ENCODE measurements at regions not wholly inside any gene's neighbourhood (a gene's known extent, or its start where the extent isn't known, plus 50 kb on each side); places are given as distances from the start of the nearest gene placed in this dataset.

DNA sequence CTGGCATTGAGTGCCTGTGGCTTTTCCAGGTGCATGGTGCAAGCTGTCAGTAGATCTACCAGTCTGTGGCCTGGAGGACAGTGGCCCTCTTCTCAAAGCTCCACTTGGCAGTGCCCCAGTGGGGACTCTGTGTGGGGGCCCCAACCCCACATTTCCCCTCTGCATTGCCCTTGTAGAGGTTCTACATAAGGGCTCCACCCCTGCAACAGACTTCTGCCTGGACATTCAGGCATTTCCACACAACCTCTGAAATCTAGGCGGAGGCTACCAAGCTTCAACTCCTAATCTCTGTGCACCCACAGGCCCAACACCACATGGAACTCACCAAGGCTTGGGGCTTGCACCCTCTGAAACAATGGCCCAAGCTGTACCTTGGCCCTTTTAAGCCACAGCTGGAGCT lies 102.7 kb upstream of the PLEKHG7 start:
- ChIA-PET CTCF (no interaction called here), POLR2A (ENCODE audit: unreplicated experiment) (interaction anchor here (0.6 kb wide), 1 partner anchor 994 kb away, joined by 3 read pairs; no protein-coding TSS in a partner anchor)
- H3K4me1 ChIP-seq (replicated peaks; ENCODE audit: insufficient read depth): no peaks in the 10 kb centered on the region
- H3F3A ChIP-seq (ENCODE audit: insufficient read depth, low read depth): no peaks in the 10 kb centered on the region
- H4K20me1 ChIP-seq (ENCODE audit: insufficient read depth): no peaks in the 10 kb centered on the region
- TF ChIP-seq EZH2 (IDR thresholded peaks at IDR 0.05; ENCODE audit: low read depth): no peak
- TF ChIP-seq, protein P1, sequence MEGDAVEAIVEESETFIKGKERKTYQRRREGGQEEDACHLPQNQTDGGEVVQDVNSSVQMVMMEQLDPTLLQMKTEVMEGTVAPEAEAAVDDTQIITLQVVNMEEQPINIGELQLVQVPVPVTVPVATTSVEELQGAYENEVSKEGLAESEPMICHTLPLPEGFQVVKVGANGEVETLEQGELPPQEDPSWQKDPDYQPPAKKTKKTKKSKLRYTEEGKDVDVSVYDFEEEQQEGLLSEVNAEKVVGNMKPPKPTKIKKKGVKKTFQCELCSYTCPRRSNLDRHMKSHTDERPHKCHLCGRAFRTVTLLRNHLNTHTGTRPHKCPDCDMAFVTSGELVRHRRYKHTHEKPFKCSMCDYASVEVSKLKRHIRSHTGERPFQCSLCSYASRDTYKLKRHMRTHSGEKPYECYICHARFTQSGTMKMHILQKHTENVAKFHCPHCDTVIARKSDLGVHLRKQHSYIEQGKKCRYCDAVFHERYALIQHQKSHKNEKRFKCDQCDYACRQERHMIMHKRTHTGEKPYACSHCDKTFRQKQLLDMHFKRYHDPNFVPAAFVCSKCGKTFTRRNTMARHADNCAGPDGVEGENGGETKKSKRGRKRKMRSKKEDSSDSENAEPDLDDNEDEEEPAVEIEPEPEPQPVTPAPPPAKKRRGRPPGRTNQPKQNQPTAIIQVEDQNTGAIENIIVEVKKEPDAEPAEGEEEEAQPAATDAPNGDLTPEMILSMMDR (conservative IDR thresholded peaks at IDR 0.05): no peak
- no peaks in the 10 kb centered on the region for H3K79me2 ChIP-seq (ENCODE audit: low read depth)
- peaks cover 9% of the 10 kb centered on the region for H3K9me3 ChIP-seq (ENCODE audit: insufficient read depth, low read depth)
- no peak for DNase-seq
- no peak overlapping the region for H3K4me2 ChIP-seq
- intact Hi-C loops (cut with micrococcal nuclease; ENCODE audit: unreplicated experiment): no loop called here
- H3K4me3 ChIP-seq: no peak overlapping the region
- no peak overlapping the region for H3K27ac ChIP-seq
- no peak overlapping the region for H2AFZ ChIP-seq
- no peaks in the 10 kb centered on the region for H3K36me3 ChIP-seq (ENCODE audit: low read depth)
- H3K27me3 ChIP-seq (ENCODE audit: insufficient read depth, low read depth): no peaks in the 10 kb centered on the region
- no TSS peak for BruUV-seq (replicated peaks)
- H3K9me2 ChIP-seq (ENCODE audit: insufficient read depth): no peaks in the 10 kb centered on the region

DNA sequence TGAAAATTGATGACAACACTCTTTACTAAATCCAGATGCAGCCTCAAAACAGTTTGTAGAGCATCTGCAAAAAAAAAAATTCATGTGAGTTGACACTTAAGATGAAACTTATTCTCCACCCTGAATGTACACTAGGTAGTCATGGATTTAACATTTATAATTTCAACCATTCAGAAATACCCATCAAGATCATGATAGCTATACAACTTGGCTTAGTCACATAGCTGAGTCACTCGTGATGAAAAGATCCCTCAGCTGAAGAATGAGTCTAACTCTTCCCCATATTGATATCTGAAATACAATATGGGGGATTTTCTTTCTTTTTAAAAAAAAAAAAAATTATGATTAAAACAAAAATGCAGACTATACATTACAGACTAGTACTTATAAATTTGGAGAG lies 104.8 kb upstream of the PLEKHG7 start:
- Histone ChIP-seq H3K4me3 (no peak overlapping the region), H4K20me1 (ENCODE audit: insufficient read depth) (no peaks in the 10 kb centered on the region), H3F3A (ENCODE audit: insufficient read depth, low read depth) (no peaks in the 10 kb centered on the region), H2AFZ (no peak overlapping the region), H3K79me2 (ENCODE audit: low read depth) (no peaks in the 10 kb centered on the region), H3K27me3 (ENCODE audit: insufficient read depth, low read depth) (no peaks in the 10 kb centered on the region), H3K4me1 (replicated peaks; ENCODE audit: insufficient read depth) (no peaks in the 10 kb centered on the region; the same call in 1 of the 2 replicates), H3K27ac (no peak overlapping the region), H3K4me2 (no peak overlapping the region), H3K36me3 (ENCODE audit: low read depth) (no peaks in the 10 kb centered on the region), H3K9me2 (ENCODE audit: insufficient read depth) (no peaks in the 10 kb centered on the region), H3K9me3 (ENCODE audit: insufficient read depth, low read depth) (peaks cover 9% of the 10 kb centered on the region)
- TF ChIP-seq EZH2 (IDR thresholded peaks at IDR 0.05; ENCODE audit: low read depth): no peak
- TF ChIP-seq, protein P1 (conservative IDR thresholded peaks at IDR 0.05): no peak
- ChIA-PET POLR2A (ENCODE audit: unreplicated experiment) (no interaction called here), CTCF (interaction anchor here (0.5 kb wide), 1 partner anchor 40 kb away, joined by 5 read pairs; no protein-coding TSS in a partner anchor)
- no peak for DNase-seq
- intact Hi-C loops (cut with micrococcal nuclease; ENCODE audit: unreplicated experiment): no loop called here
- BruUV-seq (replicated peaks): no TSS peak

DNA sequence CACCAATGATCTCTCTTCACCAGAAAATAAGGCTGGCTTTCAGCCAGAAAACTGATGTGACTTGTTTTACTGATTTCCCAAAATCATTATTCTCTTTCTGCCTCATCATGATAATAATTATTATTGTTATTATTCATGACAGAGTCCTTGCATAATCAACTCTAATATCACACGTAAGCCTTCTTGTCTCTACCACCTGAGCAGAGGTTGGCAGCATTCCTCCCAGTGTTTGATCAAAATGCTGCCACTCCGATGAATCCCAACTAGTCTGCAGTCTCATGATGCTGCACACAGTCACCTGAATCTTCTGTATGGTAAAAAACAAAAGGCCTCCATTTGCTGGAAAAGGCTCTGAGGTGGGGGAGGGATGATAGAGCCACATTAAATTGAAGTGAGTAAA lies 105.7 kb upstream of the PLEKHG7 start:
- no TSS peak for BruUV-seq (replicated peaks)
- CTCF ChIA-PET: no interaction called here

More for the DNA sequence above, 105.7 kb upstream of the PLEKHG7 start:
- Histone ChIP-seq H3K79me2 (ENCODE audit: low read depth) (no peaks in the 10 kb centered on the region), H3K36me3 (ENCODE audit: low read depth) (no peaks in the 10 kb centered on the region), H3K27ac (no peak overlapping the region), H3K9me2 (ENCODE audit: insufficient read depth) (no peaks in the 10 kb centered on the region), H3F3A (ENCODE audit: insufficient read depth, low read depth) (no peaks in the 10 kb centered on the region), H4K20me1 (ENCODE audit: insufficient read depth) (no peaks in the 10 kb centered on the region), H3K27me3 (ENCODE audit: insufficient read depth, low read depth) (no peaks in the 10 kb centered on the region), H3K4me2 (no peak overlapping the region), H3K9me3 (ENCODE audit: insufficient read depth, low read depth) (peaks cover 9% of the 10 kb centered on the region), H2AFZ (no peak overlapping the region), H3K4me3 (no peak overlapping the region), H3K4me1 (replicated peaks; ENCODE audit: insufficient read depth) (no peaks in the 10 kb centered on the region; the same call in 1 of the 2 replicates)
- DNase-seq: no peak
- TF ChIP-seq EZH2 (IDR thresholded peaks at IDR 0.05; ENCODE audit: low read depth): no peak
- TF ChIP-seq, protein P1 (conservative IDR thresholded peaks at IDR 0.05): no peak
- intact Hi-C loops (cut with micrococcal nuclease; ENCODE audit: unreplicated experiment): no loop called here
- POLR2A ChIA-PET (ENCODE audit: unreplicated experiment): no interaction called here
